ENCODE measurements at regions not wholly inside any gene's neighbourhood (a gene's known extent, or its start where the extent isn't known, plus 50 kb on each side); places are given as distances from the start of the nearest gene placed in this dataset.

- DNase-seq (ENCODE audit: low spot score) = no peak
Measured at GRCh38 chr4:65893957-65894755, 223.9 kb upstream of the EPHA5 start.

- DNase-seq (ENCODE audit: low spot score) = no peak
Measured at GRCh38 chr4:65893271-65893670, 223.0 kb upstream of the EPHA5 start.

- DNase-seq (ENCODE audit: low spot score) = no peak
Measured at GRCh38 chr4:65880594-65880993, 210.3 kb upstream of the EPHA5 start.

- DNase-seq (ENCODE audit: low spot score) = no peak
Measured at GRCh38 chr4:65868096-65868824, 198.0 kb upstream of the EPHA5 start.

GRCh38 chr4:65865489-65865888, 195.2 kb upstream of the EPHA5 start:
- peak; percentile 44 for DNase-seq (ENCODE audit: low spot score)

- DNase-seq (ENCODE audit: low spot score) = no peak
Measured at GRCh38 chr4:65861993-65862392, 191.7 kb upstream of the EPHA5 start.

- DNase-seq (ENCODE audit: low spot score) = no peak
Measured at GRCh38 chr4:65845199-65845773, 175.0 kb upstream of the EPHA5 start.

GRCh38 chr4:65839164-65839931, 169.1 kb upstream of the EPHA5 start:
- no peak for DNase-seq (ENCODE audit: low spot score)

GRCh38 chr4:65834707-65835106, 164.4 kb upstream of the EPHA5 start:
- no peak for DNase-seq (ENCODE audit: low spot score)

- no peak for DNase-seq (ENCODE audit: low spot score)
Measured at GRCh38 chr4:65831828-65832227, 161.5 kb upstream of the EPHA5 start.

GRCh38 chr4:65825116-65825753, 154.9 kb upstream of the EPHA5 start:
- DNase-seq (ENCODE audit: low spot score) = no peak

- DNase-seq (ENCODE audit: low spot score) = no peak
Measured at GRCh38 chr4:65819192-65819591, 148.9 kb upstream of the EPHA5 start.

- no peak for DNase-seq (ENCODE audit: low spot score)
Measured at GRCh38 chr4:65805936-65806335, 135.6 kb upstream of the EPHA5 start.

- DNase-seq (ENCODE audit: low spot score) = no peak
Measured at GRCh38 chr4:65799513-65799912, 129.2 kb upstream of the EPHA5 start.

- DNase-seq (ENCODE audit: low spot score) = no peak
Measured at GRCh38 chr4:65798498-65799127, 128.3 kb upstream of the EPHA5 start.

GRCh38 chr4:65791812-65792308, 121.6 kb upstream of the EPHA5 start:
- DNase-seq (ENCODE audit: low spot score) = no peak

GRCh38 chr4:65791111-65791811, 121.0 kb upstream of the EPHA5 start:
- no peak for DNase-seq (ENCODE audit: low spot score)

GRCh38 chr4:65789805-65790204, 119.5 kb upstream of the EPHA5 start:
- DNase-seq (ENCODE audit: low spot score) = no peak

- DNase-seq (ENCODE audit: low spot score) = no peak
Measured at GRCh38 chr4:65789341-65789740, 119.1 kb upstream of the EPHA5 start.

GRCh38 chr4:65777270-65777669, 107.0 kb upstream of the EPHA5 start:
- no peak for DNase-seq (ENCODE audit: low spot score)

GRCh38 chr4:65773636-65774035, 103.3 kb upstream of the EPHA5 start:
- no peak for DNase-seq (ENCODE audit: low spot score)
